Keratinocyte (primary cell): ENCODE measurements at regions not wholly inside any gene's neighbourhood (a gene's known extent, or its start where the extent isn't known, plus 50 kb on each side); places are given as distances from the start of the nearest gene placed in this dataset.

Experiments used
- DNase-seq: peaks from one replicate; pipeline ENCODE4 v3.0.0-alpha.2; 2011; ENCODE audit warnings: low read depth, missing footprints, low spot score
- FAIRE-seq: peaks from 2 replicates; lab custom pipeline; 2011; peaks lifted over from hg19 to GRCh38; lab: Jason Lieb, UNC
- H2AFZ ChIP-seq: 2 replicates; pipeline ENCODE4 v1.6.0; 2012; ENCODE audit warnings: low read length, control low read depth, inconsistent platforms; ENCODE audit not compliant: control insufficient read depth
- H3K27ac ChIP-seq: 2 replicates; pipeline ENCODE4 v1.5.1; 2011; ENCODE audit warnings: low read length; ENCODE audit not compliant: control insufficient read depth, insufficient read depth
- H3K27me3 ChIP-seq: 3 replicates; pipeline ENCODE4 v1.6.0; 2011; ENCODE audit warnings: low read length; ENCODE audit not compliant: control insufficient read depth, insufficient read depth; ENCODE audit errors: extremely low read depth
- H3K36me3 ChIP-seq, 2 experiments: 2 replicates in 1 of 2; 3 replicates in 1 of 2; pipeline ENCODE4 v1.5.1; 2011; ENCODE audit warnings: low read length in 2 of 2, mild to moderate bottlenecking in 1 of 2; ENCODE audit not compliant: control insufficient read depth in 2 of 2, insufficient read depth in 2 of 2; ENCODE audit errors: extremely low read depth in 1 of 2
- H3K4me1 ChIP-seq: 3 replicates; pipeline ENCODE4 v1.5.1; 2011; ENCODE audit warnings: low read length; ENCODE audit not compliant: control insufficient read depth, insufficient read depth; ENCODE audit errors: extremely low read depth
- H3K4me2 ChIP-seq: 3 replicates; pipeline ENCODE4 v1.6.0; 2011; ENCODE audit warnings: low read depth, low read length; ENCODE audit not compliant: control insufficient read depth, insufficient read depth; ENCODE audit errors: extremely low read depth
- H3K4me3 ChIP-seq, 3 experiments: fragments of 200-600 bp in 1 of 3; sonication (generic) in 1 of 3; 2 replicates in 2 of 3; 3 replicates in 1 of 3; pipeline ENCODE4 v1.5.1; 2011 to 2016; ENCODE audit warnings: low read length in 3 of 3, mild to moderate bottlenecking in 3 of 3, control low read depth in 2 of 3, inconsistent platforms in 1 of 3, low read depth in 1 of 3, mixed read lengths in 1 of 3, mixed run types in 1 of 3, moderate library complexity in 1 of 3; ENCODE audit not compliant: control insufficient read depth in 2 of 3, insufficient read depth in 2 of 3; ENCODE audit errors: extremely low read depth in 1 of 3
- H3K79me2 ChIP-seq: 2 replicates; pipeline ENCODE4 v1.6.0; 2012; ENCODE audit warnings: low read length; ENCODE audit not compliant: control insufficient read depth, insufficient read depth
- H3K9ac ChIP-seq: 3 replicates; pipeline ENCODE4 v1.6.0; 2011; ENCODE audit warnings: low read length; ENCODE audit not compliant: control insufficient read depth, insufficient read depth; ENCODE audit errors: extremely low read depth
- H3K9me1 ChIP-seq: 3 replicates; pipeline ENCODE4 v1.6.0; 2011; ENCODE audit warnings: low read length; ENCODE audit not compliant: control insufficient read depth, insufficient read depth; ENCODE audit errors: extremely low read depth
- H3K9me3 ChIP-seq: 2 replicates; pipeline ENCODE4 v1.5.1; 2012; ENCODE audit warnings: low read depth, low read length; ENCODE audit not compliant: control insufficient read depth
- H4K20me1 ChIP-seq: 3 replicates; pipeline ENCODE4 v1.6.0; 2011; ENCODE audit warnings: low read length; ENCODE audit not compliant: control insufficient read depth, insufficient read depth; ENCODE audit errors: extremely low read depth
- CTCF ChIP-seq, 3 experiments: IDR thresholded peaks in 1 of 3; conservative IDR thresholded peaks in 1 of 3; optimal IDR thresholded peaks in 1 of 3; 2 replicates in 2 of 3; 3 replicates in 1 of 3; pipeline versions ENCODE3 to v1.5.1; 2011; ENCODE audit warnings: low read length in 3 of 3, mild to moderate bottlenecking in 3 of 3, moderate library complexity in 2 of 3, control low read depth in 1 of 3, inconsistent platforms in 1 of 3; ENCODE audit not compliant: insufficient read depth in 2 of 3; ENCODE audit errors: extremely low read depth in 1 of 3
- EZH2 ChIP-seq: IDR thresholded peaks from one replicate; pipeline ENCODE4 v1.6.1; 2012; ENCODE audit warnings: inconsistent platforms, mild to moderate bottlenecking, low read length, moderate library complexity
- dilution Hi-C: fragments of 300-500 bp; cut with MboI; formaldehyde crosslinking; loops from one replicate; pipeline ENCODE4 v1.7.0; 2020; ENCODE audit warnings: low sequenced_read_pairs; ENCODE audit not compliant: extremely low pct_ligation_motif_present

GRCh38 chr4:125781651-125782050, 466.9 kb downstream of the FAT4 start:
- DNase-seq (no peak), FAIRE-seq (no peak)
- H4K20me1 ChIP-seq: no peaks in the 10 kb centered on the region
- H3K9ac ChIP-seq: no peak overlapping the region
- H3K4me3 ChIP-seq: no peak overlapping the region
- no peaks in the 10 kb centered on the region for H3K79me2 ChIP-seq
- H3K4me2 ChIP-seq: no peak overlapping the region
- H3K9me1 ChIP-seq: no peaks in the 10 kb centered on the region
- no peak overlapping the region for H2AFZ ChIP-seq
- no peaks in the 10 kb centered on the region for H3K4me1 ChIP-seq
- dilution Hi-C loops: no loop called here
- peaks cover under 1% of the 10 kb centered on the region for H3K9me3 ChIP-seq
- TF ChIP-seq CTCF (optimal IDR thresholded peaks at IDR 0.05 in 1 of 3, IDR thresholded peaks at IDR 0.05 in 1 of 3, conservative IDR thresholded peaks at IDR 0.05 in 1 of 3; ENCODE audit: extremely low read depth in 1 of 3, insufficient read depth in 2 of 3, low read length in 3 of 3) (no peak), EZH2 (no peak)
- H3K27me3 ChIP-seq: no peaks in the 10 kb centered on the region
- H3K36me3 ChIP-seq: no peaks in the 10 kb centered on the region
- H3K27ac ChIP-seq: no peak overlapping the region

- no peaks in the 10 kb centered on the region for H3K79me2 ChIP-seq
- no peak for FAIRE-seq
- no peaks in the 10 kb centered on the region for H3K36me3 ChIP-seq
- no peak overlapping the region for H3K4me3 ChIP-seq
- H3K9ac ChIP-seq: no peak overlapping the region
- H3K27me3 ChIP-seq: no peaks in the 10 kb centered on the region
- TF ChIP-seq EZH2 (no peak), CTCF (optimal IDR thresholded peaks at IDR 0.05 in 1 of 3, IDR thresholded peaks at IDR 0.05 in 1 of 3, conservative IDR thresholded peaks at IDR 0.05 in 1 of 3; ENCODE audit: extremely low read depth in 1 of 3, insufficient read depth in 2 of 3, low read length in 3 of 3) (no peak)
- H3K9me3 ChIP-seq: no peaks in the 10 kb centered on the region
- no peaks in the 10 kb centered on the region for H3K4me1 ChIP-seq
- no peak overlapping the region for H3K4me2 ChIP-seq
- dilution Hi-C loops: no loop called here
- H4K20me1 ChIP-seq: no peaks in the 10 kb centered on the region
- H2AFZ ChIP-seq: no peak overlapping the region
- DNase-seq: no peak
- no peaks in the 10 kb centered on the region for H3K9me1 ChIP-seq
- H3K27ac ChIP-seq: no peak overlapping the region
Observed at GRCh38 chr4:125784741-125785140, 470.0 kb downstream of the FAT4 start.
